Endothelial cell (in vitro differentiated cells): ENCODE measurements at regions not wholly inside any gene's neighbourhood (a gene's known extent, or its start where the extent isn't known, plus 50 kb on each side); places are given as distances from the start of the nearest gene placed in this dataset.

Experiments
- DNase-seq: peaks from one replicate; pipeline ENCODE4 v3.0.0; 2021; ENCODE audit warnings: low spot score
- H3K27ac Mint-ChIP-seq: one replicate; pipeline ENCODE4 v1.8.0; 2021; ENCODE audit warnings: mixed read lengths, inconsistent platforms; ENCODE audit not compliant: unreplicated experiment
- H3K27me3 Mint-ChIP-seq: one replicate; pipeline ENCODE4 v1.8.0; 2021; ENCODE audit warnings: mild to moderate bottlenecking, moderate library complexity, mixed read lengths, inconsistent platforms; ENCODE audit not compliant: unreplicated experiment
- H3K36me3 Mint-ChIP-seq: one replicate; pipeline ENCODE4 v1.8.0; 2021; ENCODE audit warnings: mild to moderate bottlenecking, low read depth, mixed read lengths, inconsistent platforms; ENCODE audit not compliant: unreplicated experiment
- H3K4me1 Mint-ChIP-seq: one replicate; pipeline ENCODE4 v1.8.0; 2021; ENCODE audit warnings: mild to moderate bottlenecking, mixed read lengths, inconsistent platforms; ENCODE audit not compliant: unreplicated experiment
- H3K4me3 Mint-ChIP-seq: one replicate; pipeline ENCODE4 v1.8.0; 2021; ENCODE audit warnings: mild to moderate bottlenecking, mixed read lengths, inconsistent platforms; ENCODE audit not compliant: unreplicated experiment
- H3K9me3 Mint-ChIP-seq: one replicate; pipeline ENCODE4 v1.8.0; 2021; ENCODE audit warnings: mixed read lengths, inconsistent platforms; ENCODE audit not compliant: unreplicated experiment
- TF ChIP-seq, protein P1 (sequence below): fragments of 200-600 bp; sonication (generic); IDR thresholded peaks from one replicate; pipeline ENCODE4 v1.5.0; 2021; ENCODE audit warnings: antibody characterized with exemption; ENCODE audit not compliant: unreplicated experiment

DNA sequence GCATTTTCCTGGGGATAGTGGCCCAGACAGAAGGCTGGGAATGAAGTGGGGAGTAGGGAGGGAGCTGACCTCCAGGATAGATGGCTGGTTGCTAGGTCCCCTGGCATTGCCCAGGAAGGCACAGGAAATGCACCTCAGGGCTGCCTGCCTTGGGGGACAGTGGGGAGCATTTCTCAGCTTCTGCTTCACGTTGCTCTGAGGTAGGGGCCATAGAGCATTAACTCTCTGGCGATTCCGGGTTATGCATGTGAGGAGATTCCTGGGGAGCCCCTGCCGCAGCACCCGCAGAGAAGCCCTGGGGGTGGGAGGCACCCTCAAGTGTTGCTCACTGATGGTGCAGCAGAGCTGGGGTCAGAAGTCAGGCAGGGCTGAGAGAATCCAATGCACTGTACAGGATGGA lies 256.5 kb downstream of the CYP26B1 start:
- Mint-ChIP-seq H3K27ac (peak overlapping the region; percentile 16), H3K27me3 (no peaks in the 10 kb centered on the region), H3K36me3 (peaks cover 10% of the 10 kb centered on the region), H3K9me3 (peaks cover 4% of the 10 kb centered on the region), H3K4me1 (peaks cover 4% of the 10 kb centered on the region), H3K4me3 (no peak overlapping the region)
- TF ChIP-seq, protein P1, sequence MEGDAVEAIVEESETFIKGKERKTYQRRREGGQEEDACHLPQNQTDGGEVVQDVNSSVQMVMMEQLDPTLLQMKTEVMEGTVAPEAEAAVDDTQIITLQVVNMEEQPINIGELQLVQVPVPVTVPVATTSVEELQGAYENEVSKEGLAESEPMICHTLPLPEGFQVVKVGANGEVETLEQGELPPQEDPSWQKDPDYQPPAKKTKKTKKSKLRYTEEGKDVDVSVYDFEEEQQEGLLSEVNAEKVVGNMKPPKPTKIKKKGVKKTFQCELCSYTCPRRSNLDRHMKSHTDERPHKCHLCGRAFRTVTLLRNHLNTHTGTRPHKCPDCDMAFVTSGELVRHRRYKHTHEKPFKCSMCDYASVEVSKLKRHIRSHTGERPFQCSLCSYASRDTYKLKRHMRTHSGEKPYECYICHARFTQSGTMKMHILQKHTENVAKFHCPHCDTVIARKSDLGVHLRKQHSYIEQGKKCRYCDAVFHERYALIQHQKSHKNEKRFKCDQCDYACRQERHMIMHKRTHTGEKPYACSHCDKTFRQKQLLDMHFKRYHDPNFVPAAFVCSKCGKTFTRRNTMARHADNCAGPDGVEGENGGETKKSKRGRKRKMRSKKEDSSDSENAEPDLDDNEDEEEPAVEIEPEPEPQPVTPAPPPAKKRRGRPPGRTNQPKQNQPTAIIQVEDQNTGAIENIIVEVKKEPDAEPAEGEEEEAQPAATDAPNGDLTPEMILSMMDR, result no peak
- DNase-seq, result no peak

DNA sequence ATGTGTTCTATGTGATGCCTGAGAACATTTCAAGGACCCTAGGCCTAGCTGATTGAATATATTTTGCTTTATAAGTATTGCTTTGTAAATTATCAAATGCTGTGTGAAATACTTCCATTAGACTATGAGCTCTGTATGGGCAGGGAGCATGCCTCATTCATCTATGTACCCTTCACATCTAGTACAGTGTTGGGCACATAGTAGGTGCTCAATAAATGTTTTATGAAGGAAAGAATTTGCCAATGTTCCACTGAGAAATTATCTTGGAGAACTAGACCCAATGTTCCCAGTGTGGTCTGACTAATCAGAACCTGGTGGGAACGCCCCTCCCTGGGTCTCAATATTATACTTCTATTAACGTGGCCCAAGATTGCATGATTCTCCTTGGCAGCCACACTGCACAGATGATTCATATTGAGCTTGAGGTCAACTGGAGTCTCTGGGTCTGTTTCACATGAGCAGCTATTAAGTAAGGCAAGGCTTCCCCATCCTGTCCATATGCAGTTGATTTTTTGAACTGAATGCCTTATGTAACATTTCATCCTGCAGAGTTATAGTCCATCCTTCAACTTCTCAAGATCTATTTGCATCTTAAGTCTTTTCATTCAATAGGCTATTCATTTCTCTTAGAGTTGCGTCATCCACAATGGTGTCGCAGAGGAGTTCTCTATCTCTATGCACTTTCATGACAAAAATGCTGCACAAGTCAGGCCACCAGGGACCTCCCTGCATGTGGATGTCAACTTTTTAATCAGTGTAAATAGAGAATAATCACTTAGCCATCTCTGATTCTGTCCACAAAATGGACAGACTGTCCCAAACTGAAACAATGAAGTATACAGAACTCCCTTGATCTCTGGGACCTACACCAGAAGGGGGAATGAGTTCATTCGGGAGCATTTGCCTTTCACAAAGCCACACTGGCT lies 257.6 kb downstream of the CYP26B1 start:
- Mint-ChIP-seq H3K27ac (no peak overlapping the region), H3K9me3 (peaks cover 7% of the 10 kb centered on the region), H3K36me3 (peaks cover 10% of the 10 kb centered on the region), H3K4me3 (no peak overlapping the region), H3K27me3 (no peaks in the 10 kb centered on the region), H3K4me1 (peaks cover 1% of the 10 kb centered on the region)
- no peak for DNase-seq
- TF ChIP-seq, protein P1, result no peak

DNA sequence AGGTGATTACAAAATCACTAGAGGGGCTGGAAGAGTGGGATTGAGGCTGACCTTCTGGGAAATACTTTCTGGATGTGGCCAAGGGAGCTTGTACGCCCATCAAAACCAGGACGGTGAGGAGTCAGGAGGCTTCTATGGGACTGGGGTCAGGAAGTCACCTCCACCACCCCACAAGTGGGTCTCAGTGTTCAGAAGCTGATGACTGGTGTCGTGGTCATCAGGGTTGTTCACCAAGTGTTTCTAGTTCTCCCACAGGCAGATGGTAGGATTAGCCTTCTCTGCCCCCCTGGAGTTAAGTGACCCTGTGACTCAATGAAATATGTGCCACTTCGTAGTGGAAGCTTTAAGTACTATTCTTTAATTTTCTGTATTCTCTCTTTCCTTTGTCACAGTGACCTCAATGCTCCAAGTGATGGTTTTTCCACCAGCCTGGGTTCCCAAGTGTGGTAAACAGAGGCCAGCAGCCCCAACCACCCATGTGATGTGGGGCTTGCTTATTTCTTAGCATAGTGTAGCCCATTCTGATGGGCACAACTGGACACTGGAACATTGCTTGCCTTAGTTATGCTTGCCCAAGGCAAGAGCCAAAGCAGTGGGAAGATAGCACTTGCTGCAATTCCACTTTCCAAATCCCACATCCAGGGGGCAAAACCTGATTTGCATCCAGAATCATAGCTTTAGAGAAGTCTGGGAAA lies 258.8 kb downstream of the CYP26B1 start:
- TF ChIP-seq, protein P1, result no peak
- no peak overlapping the region for H3K27ac Mint-ChIP-seq
- H3K4me1 Mint-ChIP-seq, result no peaks in the 10 kb centered on the region
- H3K36me3 Mint-ChIP-seq, result peaks cover 10% of the 10 kb centered on the region
- no peak for DNase-seq
- H3K9me3 Mint-ChIP-seq, result peaks cover 7% of the 10 kb centered on the region
- H3K27me3 Mint-ChIP-seq, result no peaks in the 10 kb centered on the region
- no peak overlapping the region for H3K4me3 Mint-ChIP-seq

DNA sequence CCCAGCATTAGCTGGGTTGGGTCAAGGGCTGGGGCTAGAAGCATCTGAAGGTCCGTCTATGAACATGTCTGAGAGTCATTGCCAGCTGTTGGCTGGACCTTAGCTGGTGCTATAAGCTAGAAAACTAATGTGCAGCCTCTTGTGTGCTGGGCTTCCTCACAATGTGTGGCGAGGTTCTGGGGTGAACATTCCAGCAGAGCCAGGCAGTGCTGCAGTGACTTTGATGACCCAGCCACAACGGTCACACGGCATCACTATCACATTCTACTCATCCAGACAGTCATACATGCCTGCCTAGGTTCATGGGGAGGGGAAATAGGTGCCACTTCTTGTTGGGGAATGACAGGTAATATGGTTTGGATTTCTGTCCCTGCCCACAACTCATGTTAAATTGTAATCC lies 260.5 kb downstream of the CYP26B1 start:
- no peak overlapping the region for H3K4me3 Mint-ChIP-seq
- H3K9me3 Mint-ChIP-seq, result peaks cover 7% of the 10 kb centered on the region
- peaks cover 9% of the 10 kb centered on the region for H3K4me1 Mint-ChIP-seq
- peaks cover 5% of the 10 kb centered on the region for H3K27me3 Mint-ChIP-seq
- H3K36me3 Mint-ChIP-seq, result peaks cover 9% of the 10 kb centered on the region
- no peak overlapping the region for H3K27ac Mint-ChIP-seq
- DNase-seq, result no peak
- TF ChIP-seq, protein P1, result no peak

DNA sequence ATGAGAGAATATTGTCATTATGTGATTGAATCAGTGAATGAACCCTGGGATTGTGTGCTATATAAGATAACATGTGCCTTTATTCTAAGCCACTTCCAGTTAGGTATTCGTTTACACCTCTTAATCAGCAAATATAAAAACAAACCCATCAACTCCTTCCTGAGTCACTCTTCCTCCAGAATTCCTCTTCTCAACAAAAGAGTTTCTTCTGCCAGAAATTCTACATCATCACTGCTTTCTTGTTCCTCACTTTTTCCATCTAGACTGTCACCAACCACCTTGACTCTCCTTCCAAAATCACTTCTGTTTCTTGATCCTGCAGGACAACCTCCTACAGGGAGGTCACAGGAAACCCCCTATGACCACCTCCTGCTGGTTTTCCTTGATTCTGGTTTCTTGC lies 261.4 kb downstream of the CYP26B1 start:
- H3K27me3 Mint-ChIP-seq, result peaks cover 7% of the 10 kb centered on the region
- no peak overlapping the region for H3K27ac Mint-ChIP-seq
- no peak for DNase-seq
- peaks cover 6% of the 10 kb centered on the region for H3K36me3 Mint-ChIP-seq
- TF ChIP-seq, protein P1, result no peak
- H3K4me1 Mint-ChIP-seq, result peaks cover 12% of the 10 kb centered on the region
- H3K9me3 Mint-ChIP-seq, result peaks cover 7% of the 10 kb centered on the region
- no peak overlapping the region for H3K4me3 Mint-ChIP-seq
